ENCODE measurements at regions not wholly inside any gene's neighbourhood (a gene's known extent, or its start where the extent isn't known, plus 50 kb on each side); places are given as distances from the start of the nearest gene placed in this dataset.

- TF ChIP-seq CTCF (IDR thresholded peaks at IDR 0.05) (no peak), POLR2A (IDR thresholded peaks at IDR 0.05) (no peak), EP300 (IDR thresholded peaks at IDR 0.05; ENCODE audit: low read depth) (no peak)
These were observed 146.9 kb upstream of the MRPS30 start for GRCh38 chr5:44661851-44662250.
